ENCODE measurements at regions not wholly inside any gene's neighbourhood (a gene's known extent, or its start where the extent isn't known, plus 50 kb on each side); places are given as distances from the start of the nearest gene placed in this dataset.
A peak's percentile ranks its signal among the peaks of the same experiment; 100 is the strongest.

GRCh38 chr9:38158628-38159027 is 89.6 kb upstream of the SHB start:
- no peak for DNase-seq (ENCODE audit: low spot score)

GRCh38 chr9:38157711-38158110 is 88.7 kb upstream of the SHB start:
- no peak for DNase-seq (ENCODE audit: low spot score)

GRCh38 chr9:38154501-38155421 is 85.7 kb upstream of the SHB start:
- no peak for DNase-seq (ENCODE audit: low spot score)

- no peak for DNase-seq (ENCODE audit: low spot score)
Measured at GRCh38 chr9:38153910-38154291, 84.9 kb upstream of the SHB start.

DNA sequence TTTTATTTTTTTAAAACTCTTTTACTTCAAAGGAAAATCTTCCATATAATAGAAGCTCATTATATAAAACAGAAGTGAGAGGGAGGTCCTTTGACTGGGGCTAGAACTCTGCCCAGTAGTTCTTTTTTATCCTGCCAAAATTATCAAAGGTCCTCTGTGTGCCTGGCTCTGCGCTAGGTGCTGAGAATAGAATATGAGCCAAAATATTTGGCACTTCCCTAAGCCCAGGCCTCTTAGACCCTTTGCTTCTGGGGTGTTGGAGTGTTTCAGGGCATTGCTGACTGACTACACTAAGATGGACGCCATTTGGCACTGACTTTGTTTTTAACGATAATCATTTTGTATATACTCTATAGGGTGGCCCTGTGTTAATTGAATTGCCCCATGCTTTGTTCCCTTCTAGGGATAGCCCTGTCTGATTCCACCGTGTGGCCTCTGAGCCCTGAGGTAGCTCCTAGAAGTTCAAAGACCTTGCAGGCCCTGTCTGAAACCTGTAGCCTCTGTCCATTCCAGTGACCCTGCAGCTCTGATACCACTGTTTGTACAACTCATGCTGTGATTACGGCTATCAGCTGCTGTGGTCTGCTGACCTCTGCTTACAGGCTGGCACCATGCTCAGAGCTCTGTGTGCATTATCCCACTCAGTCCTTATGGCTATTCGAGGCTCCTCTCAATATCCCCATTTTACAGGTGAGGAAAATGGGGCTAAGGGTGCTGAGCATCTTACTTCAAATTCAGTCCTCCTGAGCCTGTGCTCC is 84.3 kb upstream of the SHB start:
- DNase-seq (ENCODE audit: low spot score), result no peak

DNA sequence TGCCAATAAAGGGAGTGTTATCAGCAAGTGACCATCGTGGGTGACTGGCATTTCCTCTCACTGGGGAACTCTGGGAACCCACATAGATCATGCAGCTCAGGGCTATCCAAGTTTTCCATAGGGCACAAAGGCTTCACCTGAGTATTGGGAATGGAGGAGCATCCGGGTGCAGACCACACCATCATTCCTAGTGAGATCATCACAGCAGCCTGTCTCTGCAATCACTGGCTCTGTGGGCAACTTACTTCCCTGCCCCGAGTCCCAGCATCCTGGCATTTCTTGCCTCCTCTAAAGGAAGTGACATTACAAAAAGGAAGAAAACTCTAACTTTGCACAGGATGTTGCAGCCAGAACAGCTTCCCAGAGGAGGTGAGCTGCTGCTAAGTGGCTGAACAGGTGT is 80.6 kb upstream of the SHB start:
- DNase-seq (ENCODE audit: low spot score), result no peak

DNA sequence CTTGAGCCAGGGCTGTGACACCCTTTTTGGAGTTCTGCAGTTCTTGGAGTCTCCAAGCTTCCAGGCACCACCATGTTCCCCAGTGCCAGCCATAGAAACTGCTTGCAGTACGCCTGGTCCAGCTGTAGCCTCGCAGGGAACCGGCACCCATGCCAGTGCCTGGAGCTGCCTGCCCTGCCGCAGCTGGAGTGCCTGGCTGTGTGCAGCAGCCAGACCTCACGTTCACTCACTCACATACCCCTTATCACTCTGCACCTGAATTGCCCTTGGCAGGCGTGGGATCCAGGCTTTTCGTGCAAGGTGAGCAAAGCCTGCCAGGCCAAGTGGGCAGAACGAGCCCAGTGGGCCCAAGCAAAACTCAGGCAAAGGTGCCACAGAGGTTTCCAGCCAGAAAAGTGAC is 77.8 kb upstream of the SHB start:
- DNase-seq (ENCODE audit: low spot score), result no peak

- DNase-seq (ENCODE audit: low spot score), result no peak
Measured at GRCh38 chr9:38145526-38146053, 76.6 kb upstream of the SHB start.

- peak; percentile 21 for DNase-seq (ENCODE audit: low spot score)
Measured at GRCh38 chr9:38144421-38144820, 75.4 kb upstream of the SHB start.

GRCh38 chr9:38141746-38142591 is 72.9 kb upstream of the SHB start:
- DNase-seq (ENCODE audit: low spot score), result peak; percentile 56

DNA sequence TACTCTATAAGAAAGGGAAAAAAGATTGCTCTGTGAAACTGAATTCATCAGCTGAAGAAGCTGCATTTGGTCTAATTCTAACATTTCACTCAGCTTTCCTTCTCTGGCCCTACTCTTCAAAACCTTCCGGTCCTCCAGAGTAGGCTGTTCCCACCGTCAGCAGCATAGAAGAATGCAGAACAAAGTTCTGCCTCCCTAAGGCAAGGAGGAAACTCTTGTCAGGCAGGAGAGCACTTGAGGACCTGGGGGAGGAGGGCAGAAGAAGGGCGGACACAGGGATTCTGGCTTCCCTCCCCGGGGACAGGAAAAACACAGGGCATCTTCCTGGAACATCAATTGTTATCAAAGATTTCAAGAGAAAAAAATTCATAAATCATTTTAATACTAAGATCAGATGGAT is 69.2 kb upstream of the SHB start:
- DNase-seq (ENCODE audit: low spot score), result no peak

DNA sequence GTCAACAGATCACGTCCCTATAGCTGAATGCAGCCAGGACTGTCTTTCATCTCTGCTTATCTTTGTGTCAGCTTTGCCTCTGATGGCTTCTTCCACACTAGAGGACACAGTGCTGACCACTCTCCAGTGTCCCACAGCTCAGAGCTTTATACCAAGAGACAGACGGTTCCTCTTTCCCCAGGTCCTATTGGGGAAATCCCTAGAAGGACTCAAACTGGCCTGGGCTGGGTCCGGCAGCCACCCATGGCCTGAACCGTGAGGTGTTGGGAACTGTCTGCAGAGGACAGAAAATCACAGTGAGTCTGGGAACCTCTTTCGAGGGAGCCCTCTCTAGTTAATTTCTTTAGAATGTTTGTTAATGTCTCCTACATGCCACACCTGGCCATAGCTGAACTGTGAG is 68.3 kb upstream of the SHB start:
- DNase-seq (ENCODE audit: low spot score), result no peak

DNA sequence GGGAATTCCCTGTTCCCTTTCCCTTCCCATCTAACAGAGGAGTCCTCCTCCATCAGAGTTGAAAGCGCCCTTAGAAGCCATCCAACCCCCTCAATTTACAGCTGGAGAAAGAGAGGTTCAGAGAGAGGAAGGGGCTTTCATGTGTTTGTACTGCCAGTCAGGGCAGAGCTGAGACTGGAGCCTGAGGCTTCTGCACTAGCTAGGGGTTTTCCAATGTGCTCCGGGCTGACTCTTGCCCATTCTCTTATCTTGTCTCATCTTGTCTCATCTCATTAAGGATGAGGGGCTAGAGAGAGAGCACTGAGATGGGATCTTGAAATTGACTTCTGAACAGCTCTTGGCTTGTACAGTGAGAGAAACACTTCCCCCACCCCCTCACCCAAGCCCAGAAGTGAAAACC is 67.4 kb upstream of the SHB start:
- DNase-seq (ENCODE audit: low spot score), result no peak

GRCh38 chr9:38134611-38135237 is 65.7 kb upstream of the SHB start:
- DNase-seq (ENCODE audit: low spot score), result no peak

GRCh38 chr9:38133595-38133994 is 64.6 kb upstream of the SHB start:
- no peak for DNase-seq (ENCODE audit: low spot score)

- DNase-seq (ENCODE audit: low spot score), result no peak
Measured at GRCh38 chr9:38132956-38133355, 63.9 kb upstream of the SHB start.

- DNase-seq (ENCODE audit: low spot score), result no peak
Measured at GRCh38 chr9:38131729-38132128, 62.7 kb upstream of the SHB start.

GRCh38 chr9:38130724-38131123 is 61.7 kb upstream of the SHB start:
- no peak for DNase-seq (ENCODE audit: low spot score)

GRCh38 chr9:38129366-38129765 is 60.3 kb upstream of the SHB start:
- no peak for DNase-seq (ENCODE audit: low spot score)

GRCh38 chr9:38128752-38129270 is 59.8 kb upstream of the SHB start:
- DNase-seq (ENCODE audit: low spot score), result no peak

DNA sequence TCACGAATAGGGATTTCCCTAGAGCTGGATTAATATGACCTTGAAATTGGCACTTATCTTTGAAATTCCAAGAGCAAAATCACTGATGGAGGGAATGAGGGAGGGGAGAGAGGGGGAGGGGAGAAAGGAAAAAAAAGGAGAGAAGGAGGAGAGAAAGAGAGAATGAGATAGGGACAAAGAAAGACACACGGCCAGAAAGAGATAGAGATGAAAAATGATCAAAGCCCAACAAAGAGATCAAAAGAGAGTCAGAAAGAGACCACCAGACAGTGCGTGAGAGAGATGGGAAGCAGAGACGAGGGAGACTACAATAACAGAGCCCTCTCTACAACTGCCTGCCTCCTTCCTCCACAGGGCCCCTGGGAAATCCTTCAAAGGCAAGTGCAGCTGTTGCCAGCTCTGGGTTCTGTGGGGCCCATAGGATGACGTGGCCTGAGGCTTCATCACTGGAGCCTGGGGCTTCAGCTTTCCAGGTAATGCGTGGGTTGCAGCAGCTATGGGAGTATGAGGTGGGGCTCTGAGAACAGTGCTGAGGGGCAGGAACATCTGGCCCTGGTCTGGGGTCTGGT is 58.3 kb upstream of the SHB start:
- DNase-seq (ENCODE audit: low spot score), result no peak
